ENCODE measurements at regions not wholly inside any gene's neighbourhood (a gene's known extent, or its start where the extent isn't known, plus 50 kb on each side); places are given as distances from the start of the nearest gene placed in this dataset.

DNA sequence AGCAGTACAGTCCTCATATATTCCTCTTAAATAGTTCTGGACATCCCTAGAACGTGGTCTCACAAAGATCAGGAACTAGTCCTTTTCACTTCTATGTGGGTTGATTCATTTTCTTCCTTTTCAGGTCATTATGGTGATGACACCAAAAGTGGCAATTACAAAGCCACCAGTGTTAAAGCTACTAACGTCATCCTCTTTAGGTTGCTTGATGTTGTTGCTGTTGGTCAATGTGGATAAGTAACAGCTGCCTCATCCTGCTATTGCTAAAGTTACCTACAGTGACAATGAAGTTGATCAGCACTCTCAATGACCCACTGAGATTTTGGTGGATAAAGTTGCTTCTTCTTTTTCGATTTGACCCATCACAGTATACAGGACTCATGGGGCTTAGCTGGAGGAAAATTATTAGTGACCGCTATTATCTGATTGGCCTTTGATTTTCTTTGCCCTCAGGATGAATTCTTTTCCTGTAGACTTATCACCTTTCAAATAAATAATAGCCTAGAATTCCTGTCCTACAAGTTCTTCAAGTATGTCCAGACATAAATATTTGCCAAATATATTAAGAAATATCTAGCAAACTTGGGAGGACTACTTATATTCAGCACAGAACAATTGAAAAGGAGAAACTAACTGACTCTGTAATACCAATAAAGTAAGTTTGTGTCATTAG is 54.0 kb upstream of the ATP2B1 start:
- DNase-seq (ENCODE audit: missing footprints) (no peak), ATAC-seq (no peak)
- intact Hi-C loops (cut with DNase I): no loop called here

DNA sequence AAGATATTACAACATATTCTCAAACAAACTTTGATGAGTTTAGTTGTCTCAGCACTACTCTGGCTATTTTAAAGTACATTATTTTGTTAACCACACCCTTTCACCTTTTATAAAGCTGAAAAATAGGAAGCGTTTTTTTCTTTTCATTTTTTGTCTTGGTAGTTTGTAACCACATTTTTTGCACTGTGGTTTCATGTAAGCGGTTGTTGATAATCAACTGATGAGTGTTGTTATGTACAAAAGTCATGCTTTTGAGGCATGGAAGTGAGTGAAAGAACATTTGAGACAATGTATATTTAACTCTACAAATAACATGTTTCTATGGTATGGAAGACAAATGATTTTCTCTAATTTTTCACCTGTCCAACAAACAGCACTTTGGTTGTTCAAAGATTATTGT is 52.1 kb upstream of the ATP2B1 start:
- intact Hi-C loops (cut with DNase I): no loop called here
- ATAC-seq (no peak), DNase-seq (ENCODE audit: missing footprints) (no peak)
